Stimulated activated CD4-positive, alpha-beta T cell treated with anti-CD3 and anti-CD28 coated beads, Interleukin-2, amount 100 ng/mL, for 4 hours (primary cell): ENCODE measurements at regions not wholly inside any gene's neighbourhood (a gene's known extent, or its start where the extent isn't known, plus 50 kb on each side); places are given as distances from the start of the nearest gene placed in this dataset.
"Not testable (repeated sequence)": the region's sequence is repeated elsewhere in the genome, so short reads cannot be mapped to it uniquely, and the experiment has no call there.

Source experiments
- DNase-seq: peaks from one replicate; pipeline ENCODE4 v3.0.0-alpha.2; 2020; ENCODE audit warnings: low read depth

DNA sequence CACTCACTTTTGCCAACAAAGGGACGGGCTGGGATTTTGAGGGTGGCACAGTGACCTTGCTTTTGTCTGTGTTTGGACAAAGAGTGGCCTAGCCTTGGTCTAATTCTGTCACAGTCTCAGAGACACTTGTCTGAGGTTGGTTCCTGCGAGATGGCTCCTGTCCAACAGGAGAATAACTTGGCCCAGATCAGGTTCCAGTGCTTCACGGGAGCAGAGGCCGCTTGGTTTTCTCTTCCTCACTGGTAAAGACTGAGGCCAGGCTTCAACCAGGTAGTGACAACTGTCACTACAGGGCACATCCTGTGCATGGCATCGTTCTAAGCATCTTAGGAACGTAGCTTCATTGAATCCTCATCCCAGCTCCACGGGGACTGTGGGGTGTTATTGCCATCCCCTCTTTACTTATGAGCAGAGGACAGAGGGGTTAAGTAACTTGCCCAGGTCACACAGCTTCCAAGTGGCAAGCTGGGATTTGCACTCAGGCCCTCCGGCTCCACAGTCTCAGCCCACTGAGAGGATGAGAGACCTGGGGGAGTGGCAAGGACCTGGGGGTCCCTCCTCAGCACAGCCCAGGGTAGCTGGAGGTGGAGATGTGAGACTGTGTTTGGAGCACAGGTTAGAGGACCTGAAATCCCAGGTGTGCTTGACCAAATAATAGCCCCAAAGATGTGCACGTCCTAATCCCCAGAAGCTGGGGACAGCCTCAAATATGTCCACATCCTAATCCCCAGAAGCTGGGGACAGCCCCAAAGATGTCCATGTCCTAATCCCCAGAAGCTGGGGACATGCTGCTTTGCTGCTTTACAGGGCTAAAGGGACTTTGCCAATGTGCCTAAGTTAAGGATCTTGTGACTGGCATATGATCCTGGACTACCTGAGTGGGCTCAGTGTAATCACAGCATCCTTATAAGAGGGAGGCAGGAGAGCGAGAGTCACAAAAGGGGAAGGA lies 179.2 kb upstream of the RTL1 start:
- DNase-seq, result no peak

DNA sequence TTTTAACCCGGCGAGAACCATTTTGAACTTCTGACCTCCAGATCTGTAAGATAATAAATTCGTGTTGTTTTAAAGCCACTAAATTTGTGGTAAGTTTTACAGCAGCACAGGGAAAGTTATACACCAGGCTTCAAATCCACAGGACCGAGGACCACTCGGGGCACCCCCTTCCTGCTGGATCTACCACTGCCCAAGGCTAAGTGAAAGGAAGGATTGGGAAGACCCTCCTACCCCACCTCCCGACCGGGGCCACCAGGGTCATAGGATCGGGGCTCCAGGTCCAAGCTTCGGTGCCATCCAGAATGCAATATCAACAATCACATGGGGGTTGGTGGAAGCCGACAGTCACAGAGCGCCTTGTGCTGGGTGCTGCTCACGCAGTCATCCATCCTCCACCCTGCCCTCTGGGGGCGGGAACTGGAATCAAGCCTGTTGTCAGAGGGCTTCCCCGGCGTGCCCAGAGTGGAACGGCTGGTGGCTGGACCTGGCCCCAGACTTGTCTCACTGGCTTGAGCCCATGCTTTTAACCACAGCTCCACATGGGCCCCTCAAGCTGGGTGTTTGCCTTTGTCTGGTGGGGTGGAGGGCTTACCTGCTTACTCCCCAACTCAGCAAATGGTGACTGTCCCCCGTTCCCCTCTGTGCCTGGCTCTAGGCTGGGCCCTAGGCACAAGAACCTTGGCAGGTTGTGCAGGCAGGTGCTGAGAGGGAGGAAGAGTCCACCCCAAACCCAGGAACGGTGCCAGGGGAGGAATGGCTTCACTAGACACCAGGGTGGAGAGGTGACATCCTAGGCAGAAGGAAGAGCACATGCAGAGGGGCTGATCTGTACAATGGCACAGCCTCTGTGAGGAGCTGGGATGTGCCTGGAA lies 180.3 kb upstream of the RTL1 start:
- no peak for DNase-seq

DNA sequence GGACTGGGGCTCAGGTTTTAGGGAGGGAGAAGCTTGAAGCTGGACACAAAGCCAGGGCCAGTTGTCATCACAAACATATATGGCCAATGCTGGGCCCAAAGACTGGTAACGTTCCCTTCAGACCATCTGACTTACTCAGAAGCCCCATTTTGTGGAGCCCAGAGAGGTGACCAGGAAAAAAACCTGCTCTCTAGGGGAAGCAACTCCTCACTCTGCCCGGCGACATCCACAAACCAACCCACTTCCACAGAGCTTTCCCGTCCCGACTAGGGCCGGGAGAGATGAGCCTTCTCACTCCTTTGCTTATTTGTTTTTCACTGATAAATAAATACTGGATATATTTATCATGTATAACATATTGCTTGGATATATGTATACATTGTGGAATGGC lies 180.9 kb upstream of the RTL1 start:
- no peak for DNase-seq

DNA sequence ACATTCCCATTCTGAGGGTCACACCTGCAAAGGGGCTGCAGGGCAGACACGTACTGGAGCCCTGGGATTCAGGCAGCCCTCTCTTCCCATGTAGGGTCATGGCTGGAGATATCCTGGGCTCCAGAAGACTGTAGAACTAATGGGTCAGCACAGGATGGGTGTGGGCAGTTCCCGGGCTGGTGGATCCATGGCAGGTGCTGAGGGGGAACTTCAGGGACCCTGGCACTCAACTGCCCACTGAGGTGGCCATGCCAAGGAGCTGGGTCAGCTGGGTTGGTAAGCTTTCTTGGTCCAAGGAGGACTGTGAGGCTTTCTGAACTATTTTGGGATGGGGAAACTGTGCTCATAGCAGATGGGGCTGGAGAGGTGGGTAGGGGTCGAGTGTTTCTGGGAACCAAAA lies 183.4 kb upstream of the RTL1 start:
- DNase-seq, result no peak

DNA sequence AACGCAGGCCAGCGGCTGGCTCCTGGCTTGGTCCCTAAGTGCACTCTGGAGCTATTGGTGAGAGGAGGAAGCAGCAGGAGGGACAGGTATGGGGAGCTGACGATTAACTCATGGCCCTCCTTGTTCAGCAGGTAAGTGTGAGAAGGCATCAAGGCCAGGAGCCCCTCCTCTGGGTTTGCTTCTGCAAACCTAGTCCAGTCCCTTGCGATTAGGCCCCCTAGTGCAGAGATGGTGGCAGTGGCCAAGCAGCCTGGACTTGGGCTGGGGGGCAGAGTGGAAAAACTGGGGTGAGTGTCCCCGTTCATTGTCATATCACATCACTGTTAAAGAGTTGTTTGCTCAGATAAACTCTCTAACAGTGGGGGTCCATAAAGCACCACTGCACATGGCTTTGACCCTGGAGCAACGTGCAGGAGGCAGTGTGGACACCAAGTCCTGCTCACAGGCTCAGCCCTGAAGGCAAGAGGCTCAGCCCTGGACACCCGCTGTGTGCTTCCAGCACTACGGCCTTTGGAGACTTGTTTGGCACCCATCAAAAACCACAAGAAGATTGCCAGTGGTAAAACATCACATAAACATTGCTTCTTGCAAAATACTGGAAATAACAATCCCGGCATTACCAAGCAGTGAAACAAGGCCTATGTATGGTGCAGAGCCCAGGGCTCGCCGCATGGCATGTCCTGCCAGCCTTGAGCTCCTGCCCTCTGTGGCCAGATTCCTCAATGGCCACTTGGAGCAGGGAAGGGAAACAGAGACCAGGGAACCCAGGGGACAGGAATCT lies 184.3 kb upstream of the RTL1 start:
- DNase-seq, result no peak

DNA sequence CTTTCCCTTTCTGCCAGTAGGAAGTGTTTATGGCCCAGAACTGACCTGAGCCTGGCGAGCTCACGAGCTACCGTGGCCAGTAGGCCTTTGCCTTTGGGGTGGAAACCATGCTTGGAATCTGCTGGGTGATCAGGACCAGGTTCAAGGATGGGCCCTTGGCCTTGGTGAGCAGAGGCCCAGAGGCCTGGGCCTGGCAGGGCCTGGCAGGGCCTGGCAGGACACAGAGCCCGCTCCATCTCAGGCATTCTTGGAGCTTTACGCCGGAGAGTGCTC lies 184.8 kb upstream of the RTL1 start:
- no peak for DNase-seq

DNA sequence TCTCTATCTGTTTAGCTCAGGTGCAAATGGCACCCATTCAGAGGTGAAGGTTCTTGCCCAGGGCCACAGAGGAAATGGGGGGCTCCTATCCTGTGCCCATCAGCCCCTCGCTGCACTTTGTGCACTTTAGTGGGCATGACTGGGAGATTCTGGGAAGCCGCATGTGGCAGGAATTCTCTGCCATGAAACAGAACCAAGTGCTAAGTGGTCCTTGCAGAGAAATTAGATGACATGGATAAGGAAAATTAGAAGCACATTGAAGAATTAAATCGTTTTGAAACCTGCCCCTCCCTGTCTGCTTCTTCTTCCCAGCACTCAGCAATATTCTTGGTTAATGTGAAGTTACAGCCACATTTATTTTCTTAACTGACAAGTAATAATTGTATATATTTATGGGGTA lies 185.2 kb upstream of the RTL1 start:
- no peak for DNase-seq

DNA sequence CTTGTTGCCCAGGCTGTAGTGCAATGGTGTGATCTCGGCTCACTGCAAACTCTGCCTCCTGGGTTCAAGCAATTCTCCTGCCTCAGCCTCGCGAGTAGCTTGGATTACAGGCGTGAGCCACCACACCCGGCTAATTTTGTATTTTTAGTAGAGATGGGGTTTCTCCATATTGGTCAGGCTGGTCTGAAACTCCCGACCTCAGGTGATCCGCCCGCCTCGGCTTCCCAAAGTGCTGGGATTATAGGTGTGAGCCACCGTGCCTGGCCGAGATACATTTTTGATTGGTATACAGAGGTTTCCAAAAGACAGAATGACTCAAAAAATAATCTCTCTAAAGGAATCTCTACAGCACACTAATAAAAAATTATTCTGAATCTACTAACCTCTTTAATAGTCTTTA lies 187.0 kb upstream of the RTL1 start:
- not testable (repeated sequence) for DNase-seq

DNA sequence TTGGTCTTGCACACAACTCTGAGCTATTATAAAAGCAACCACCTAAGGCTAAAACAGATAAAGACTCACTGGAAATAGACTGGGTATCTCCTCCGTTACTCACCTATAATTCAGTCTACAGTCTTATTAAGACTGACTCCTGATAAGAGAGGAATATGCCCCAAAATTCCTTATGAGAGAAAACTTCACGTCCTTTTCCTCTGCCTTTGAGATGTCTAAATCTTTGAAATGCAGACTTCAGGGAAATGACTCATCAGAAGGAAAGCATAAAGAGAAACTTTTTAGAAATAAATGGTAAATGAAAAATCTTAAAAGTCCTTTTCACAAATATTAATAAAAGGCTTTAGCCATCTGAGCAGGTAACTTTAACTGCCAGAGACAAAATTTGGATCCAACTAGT lies 187.5 kb upstream of the RTL1 start:
- no peak for DNase-seq

DNA sequence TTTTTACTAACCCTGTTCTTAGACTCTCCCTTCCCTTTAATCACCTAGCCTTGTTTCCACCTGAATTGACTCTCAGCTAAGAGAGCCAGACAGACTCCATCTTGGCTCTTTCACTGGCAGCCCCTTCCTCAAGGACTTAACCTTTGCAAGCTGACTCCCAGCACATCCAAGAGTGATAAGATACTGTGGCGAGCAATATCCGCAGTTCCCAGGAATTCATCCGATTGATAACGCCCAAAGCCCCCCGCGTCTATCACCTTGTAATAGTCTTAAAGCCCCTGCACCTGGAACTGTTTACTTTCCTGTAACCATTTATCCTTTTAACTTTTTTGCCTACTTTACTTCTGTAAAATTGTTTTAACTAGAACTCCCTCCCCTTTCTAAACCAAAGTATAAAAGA lies 191.4 kb upstream of the RTL1 start:
- DNase-seq, result not testable (repeated sequence)

DNA sequence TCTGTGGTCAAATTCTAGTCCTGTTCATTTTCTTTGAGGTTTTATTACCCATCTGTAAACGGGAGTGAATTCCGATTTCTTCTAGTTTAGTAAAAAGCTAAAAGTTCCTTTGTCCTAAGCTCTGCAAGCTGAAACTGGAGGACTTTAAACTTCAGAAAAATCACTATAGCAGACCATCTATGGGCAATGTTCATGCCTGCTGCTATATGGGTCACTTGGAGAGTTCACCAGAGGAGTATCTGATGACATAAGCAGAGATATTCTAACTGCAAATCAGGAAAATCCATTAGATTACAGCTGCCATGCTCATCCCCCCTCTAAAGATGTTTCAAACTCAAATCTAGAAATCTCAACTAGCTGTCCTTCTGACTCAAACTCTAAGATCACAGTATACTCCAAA lies 193.0 kb upstream of the RTL1 start:
- DNase-seq, result no peak

DNA sequence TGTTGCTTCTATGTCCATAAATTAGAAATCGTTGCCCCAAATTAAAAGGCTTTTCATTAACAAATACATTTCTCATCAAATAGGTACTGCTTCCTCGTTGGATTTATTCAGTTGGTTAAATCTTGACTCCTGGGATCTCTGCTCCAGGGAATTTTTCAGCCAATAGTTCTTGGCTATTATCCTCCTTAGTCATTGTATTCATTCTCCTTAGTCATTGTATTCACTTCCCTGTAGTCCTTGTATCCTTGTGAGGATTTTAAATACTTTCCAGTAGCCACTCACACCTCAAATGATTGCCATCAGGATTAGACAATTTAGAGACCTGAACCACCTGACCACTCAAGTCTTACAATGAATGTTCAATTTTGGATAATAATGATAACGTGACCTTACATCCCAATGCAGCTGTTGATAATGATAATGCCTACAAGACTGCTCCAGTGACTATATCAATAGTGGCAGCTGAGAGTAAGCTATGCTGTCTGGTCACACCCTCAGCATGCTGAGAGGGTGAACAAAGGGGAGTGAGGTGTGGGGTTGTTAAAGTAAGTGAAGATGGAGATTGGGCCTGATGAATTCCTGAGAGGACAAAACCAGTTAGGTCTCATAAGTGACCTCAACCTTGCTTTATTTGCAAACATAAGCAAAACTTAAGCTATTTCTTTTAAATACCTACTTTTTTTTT lies 193.7 kb upstream of the RTL1 start:
- DNase-seq, result no peak

DNA sequence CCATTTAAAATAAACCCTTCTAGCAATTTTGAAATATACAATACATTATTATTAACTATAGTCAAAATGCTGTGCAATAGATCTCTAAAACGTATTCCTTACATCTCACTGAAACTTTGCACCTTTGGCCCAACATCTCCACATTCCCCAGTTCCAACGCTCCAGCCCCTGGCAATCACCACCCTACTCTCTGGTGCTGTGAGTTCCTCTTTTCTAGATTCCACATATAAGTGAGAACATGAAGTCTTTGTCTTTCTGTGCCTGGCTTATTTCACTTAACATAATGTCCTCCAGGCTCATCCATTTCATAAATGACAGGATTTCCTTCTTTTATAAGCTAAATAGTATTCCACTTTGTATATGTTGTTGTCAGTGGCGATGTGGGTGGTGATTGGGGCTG lies 194.7 kb upstream of the RTL1 start:
- DNase-seq, result no peak

DNA sequence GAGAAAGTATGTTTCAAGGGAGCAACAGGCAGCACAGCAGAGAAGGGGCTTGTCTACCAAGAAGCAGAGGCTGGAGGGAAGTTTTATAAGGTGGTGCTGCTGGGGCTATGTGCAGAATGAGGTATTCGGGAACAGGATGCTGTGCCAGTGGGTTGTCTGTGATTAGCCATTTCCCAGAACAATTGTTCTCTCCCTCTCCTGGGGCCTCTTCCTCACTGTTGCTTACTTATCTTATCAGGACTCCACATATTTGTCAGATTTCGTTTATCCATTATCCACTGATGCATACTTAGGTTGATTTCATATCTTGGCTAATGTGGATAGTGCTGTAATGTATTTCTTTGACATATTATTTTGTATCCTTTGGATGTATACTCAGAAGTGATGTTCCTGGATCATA lies 195.1 kb upstream of the RTL1 start:
- no peak for DNase-seq

DNA sequence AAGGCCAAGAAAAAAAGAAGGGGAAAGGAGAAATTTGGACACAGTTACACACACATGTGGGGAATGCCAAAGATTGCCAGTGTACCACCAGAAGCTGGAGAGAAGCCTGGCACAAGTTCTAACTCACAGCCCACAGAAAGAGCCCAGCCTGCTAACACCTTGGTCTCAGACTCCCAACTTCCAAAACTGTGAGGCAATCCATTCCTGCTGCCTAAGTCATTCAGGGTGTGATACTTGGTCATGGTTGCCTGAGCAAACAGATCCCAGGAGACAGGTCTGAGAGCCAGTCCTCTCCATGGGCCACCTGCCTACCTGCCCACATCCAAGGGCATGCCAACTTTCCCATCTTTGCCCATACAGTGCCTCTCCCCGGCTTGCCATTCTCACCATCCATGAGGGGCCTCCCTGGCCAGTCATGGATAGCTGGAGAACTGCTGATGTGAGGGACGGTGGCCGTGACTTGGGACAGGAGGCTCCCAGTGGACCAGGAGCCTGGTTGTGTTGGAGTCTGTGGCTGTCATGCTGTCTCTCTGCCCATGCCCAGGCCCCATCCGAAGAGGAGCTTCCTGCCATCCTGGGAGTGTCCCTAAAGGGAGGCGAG lies 198.0 kb upstream of the RTL1 start:
- no peak for DNase-seq

DNA sequence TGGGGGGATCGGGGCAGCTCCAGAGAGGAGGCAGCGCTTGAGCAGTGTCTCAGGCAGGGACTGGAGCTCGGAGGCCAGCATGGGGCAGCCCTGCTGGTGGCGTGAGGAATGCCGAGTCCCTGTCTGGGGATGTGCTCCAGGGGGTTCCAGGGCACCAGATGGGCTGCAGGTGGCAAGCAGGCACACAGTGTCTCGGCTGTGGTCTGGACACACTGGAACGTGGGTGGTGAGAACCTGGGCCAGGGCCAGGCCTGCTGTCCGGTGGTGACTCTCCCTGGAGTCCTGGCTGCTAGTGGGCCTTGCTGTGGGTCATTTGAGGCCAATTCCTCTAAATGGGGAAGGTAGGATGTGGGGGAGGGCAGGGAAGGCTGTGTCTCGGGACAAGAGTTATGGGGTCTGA lies 199.4 kb upstream of the RTL1 start:
- DNase-seq, result no peak

DNA sequence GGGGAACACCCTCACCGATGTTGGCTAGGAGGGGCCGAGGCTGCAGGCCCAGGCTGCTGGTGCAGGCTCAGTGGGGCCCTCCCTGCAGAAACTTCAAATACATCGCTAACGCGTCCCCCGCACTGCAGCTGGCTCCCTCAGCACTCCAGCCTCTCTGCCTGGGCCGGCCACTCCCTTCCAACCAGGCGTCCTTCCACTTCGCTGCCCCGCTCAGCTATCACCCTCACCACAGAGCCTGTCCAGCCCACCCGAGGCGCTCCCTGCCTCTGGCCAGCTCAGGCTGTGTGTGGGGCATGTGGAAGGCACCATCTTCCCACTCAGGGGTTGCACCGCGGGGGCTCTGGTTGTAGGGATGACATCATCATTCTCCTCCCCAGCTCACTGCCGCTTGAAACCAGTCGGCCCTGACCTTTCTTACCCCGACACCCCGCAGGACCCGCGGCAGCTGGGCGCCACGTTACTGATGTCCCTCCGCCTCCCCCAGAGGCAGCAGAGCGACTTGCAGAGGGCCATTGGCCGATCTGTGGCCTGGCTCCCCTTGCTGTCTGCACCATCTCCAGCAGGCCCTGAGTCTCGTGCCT lies 199.9 kb upstream of the RTL1 start:
- no peak for DNase-seq

DNA sequence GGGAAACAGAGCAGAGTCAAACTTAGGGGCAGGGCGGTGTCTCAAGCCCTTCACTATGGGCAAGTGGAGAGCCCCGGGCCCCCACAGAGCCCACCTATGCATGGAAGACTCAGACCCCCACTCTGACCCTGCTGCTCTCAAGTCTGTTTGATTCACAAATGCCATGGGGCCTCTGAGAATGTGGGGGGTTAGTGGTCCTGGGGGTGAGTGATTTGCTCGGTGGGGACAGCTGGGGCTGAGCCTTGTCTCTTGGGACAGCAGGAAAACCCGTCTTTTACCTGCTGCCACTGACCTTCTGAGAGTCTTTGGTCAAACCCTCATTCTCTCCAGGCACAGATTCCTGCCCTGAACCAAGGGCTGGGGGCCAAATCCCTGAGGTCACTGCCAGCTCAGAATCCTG lies 201.0 kb upstream of the RTL1 start:
- DNase-seq, result no peak

DNA sequence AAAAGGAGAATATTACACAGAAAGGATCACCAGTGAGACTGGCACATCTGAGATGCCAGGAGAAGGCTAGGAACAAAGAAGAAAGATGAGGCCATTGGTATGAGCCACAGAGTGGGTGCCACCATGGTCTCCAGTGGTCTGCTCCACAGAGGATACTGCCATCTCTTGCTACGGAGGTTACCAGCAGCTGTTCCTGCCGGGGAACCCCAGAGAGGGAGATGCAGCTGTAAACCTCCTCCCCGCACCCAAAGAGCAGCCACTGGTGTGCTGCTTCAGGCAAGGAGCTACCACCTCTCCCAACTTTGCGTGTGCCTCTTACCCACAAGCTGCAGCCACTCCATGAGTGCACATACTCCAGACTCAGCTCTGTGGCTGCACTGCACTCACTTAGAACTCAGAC lies 201.5 kb upstream of the RTL1 start:
- no peak for DNase-seq

DNA sequence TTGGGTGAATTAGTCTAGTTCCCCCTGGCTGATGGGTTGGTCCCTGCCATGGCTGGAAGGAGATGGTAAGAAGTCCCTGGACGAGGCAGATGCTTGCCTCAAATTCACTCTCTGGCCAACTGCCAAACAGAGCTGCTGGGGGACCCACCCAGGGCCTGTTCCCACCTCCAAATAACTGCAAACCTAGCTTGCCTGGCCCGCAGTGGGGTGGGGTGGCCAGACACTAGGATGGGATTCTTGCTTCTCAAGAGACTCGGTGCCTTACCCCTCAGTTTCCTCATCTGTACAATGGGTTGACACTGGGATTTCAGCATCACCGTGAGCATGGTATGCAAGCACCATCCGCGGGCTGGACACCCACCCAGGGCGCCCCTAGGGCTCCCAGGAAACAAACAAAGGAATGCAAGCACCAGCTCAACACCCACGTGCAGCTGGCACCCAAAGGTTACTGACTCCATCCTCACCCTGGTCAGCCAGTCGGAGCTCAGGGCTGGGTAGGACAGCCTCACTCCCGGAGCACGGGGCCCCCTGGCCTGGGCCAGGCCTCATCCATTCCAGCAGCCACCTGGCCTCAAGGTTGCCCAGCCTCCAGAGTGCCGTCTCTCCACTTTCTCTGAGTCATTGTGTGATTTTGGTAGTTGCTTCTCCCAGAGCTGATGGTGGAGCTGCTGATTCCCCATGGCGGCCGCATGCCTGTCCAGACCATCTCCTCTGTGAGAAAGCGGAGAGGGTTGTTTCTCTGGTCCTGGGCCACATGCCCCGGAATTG lies 205.2 kb upstream of the RTL1 start:
- no peak for DNase-seq

DNA sequence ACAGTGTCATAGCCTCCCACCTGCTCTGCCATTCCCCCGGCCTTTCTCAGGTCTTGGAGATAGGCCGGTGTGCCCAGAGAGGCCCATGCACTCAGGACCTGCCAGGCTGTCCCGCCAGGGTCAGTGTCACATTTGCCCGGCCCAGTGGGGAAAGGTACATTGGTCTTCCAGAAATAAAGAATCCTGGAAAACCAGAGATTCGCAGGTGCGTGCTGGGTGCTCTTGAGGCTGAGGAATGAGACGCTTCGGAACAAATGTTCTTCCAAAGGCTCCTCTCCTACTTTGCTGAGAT lies 205.8 kb upstream of the RTL1 start:
- no peak for DNase-seq
